SU-DHL-6 (cell line): ENCODE measurements at regions not wholly inside any gene's neighbourhood (a gene's known extent, or its start where the extent isn't known, plus 50 kb on each side); places are given as distances from the start of the nearest gene placed in this dataset.

ENCODE experiments used
- H2AFZ ChIP-seq: fragments of 200-600 bp; sonication (generic); 2 replicates; pipeline ENCODE4 v1.6.1; 2014; ENCODE audit warnings: low read depth, mild to moderate bottlenecking, moderate library complexity, mixed read lengths, antibody characterized with exemption, low read length; ENCODE audit not compliant: severe bottlenecking
- H3F3A ChIP-seq: fragments of 200-600 bp; shearing (Covaris generic); 2 replicates; pipeline ENCODE4 v1.6.0; 2016; ENCODE audit warnings: antibody characterized with exemption, mild to moderate bottlenecking; ENCODE audit not compliant: insufficient read depth
- H3K27ac ChIP-seq: fragments of 200-600 bp; sonication (generic); 2 replicates; pipeline ENCODE4 v1.5.1; 2016; ENCODE audit warnings: low read depth, mild to moderate bottlenecking, low read length, moderate library complexity, mixed read lengths
- H3K27me3 ChIP-seq: fragments of 200-600 bp; sonication (generic), shearing (Covaris generic); 2 replicates; pipeline ENCODE4 v1.6.0; 2014; ENCODE audit warnings: mild to moderate bottlenecking, low read length
- H3K36me3 ChIP-seq: fragments of 200-600 bp; sonication (generic); 2 replicates; pipeline ENCODE4 v1.6.1; 2014; ENCODE audit warnings: mild to moderate bottlenecking, low read length, mixed read lengths
- H3K4me2 ChIP-seq: fragments of 300-600, 200-600 bp; shearing (Covaris generic), sonication (generic); 2 replicates; pipeline ENCODE4 v1.6.0; 2014; ENCODE audit warnings: low read length, low read depth, mild to moderate bottlenecking; ENCODE audit not compliant: poor library complexity, severe bottlenecking
- H3K4me3 ChIP-seq: fragments of 200-600 bp; sonication (generic); 2 replicates; pipeline ENCODE4 v1.5.1; 2014; ENCODE audit warnings: antibody characterized with exemption, low read length, mild to moderate bottlenecking, mixed read lengths; ENCODE audit not compliant: insufficient read depth, poor library complexity, severe bottlenecking
- H3K79me2 ChIP-seq: fragments of 200-600 bp; sonication (generic); 2 replicates; pipeline ENCODE4 v1.6.1; 2014; ENCODE audit warnings: mild to moderate bottlenecking, low read length, moderate library complexity; ENCODE audit not compliant: insufficient read depth
- H3K9ac ChIP-seq: fragments of 200-600 bp; sonication (generic); 2 replicates; pipeline ENCODE4 v1.7.0; 2014; ENCODE audit warnings: mild to moderate bottlenecking, low read length
- H3K9me2 ChIP-seq: fragments of 200-600 bp; sonication (generic); replicated peaks from 2 replicates; pipeline ENCODE4 v1.6.1; 2014; ENCODE audit warnings: low read length; ENCODE audit not compliant: insufficient read depth
- H3K9me3 ChIP-seq: fragments of 200-600 bp; sonication (generic); 2 replicates; pipeline ENCODE4 v1.6.1; 2014; ENCODE audit warnings: low read length, mixed read lengths; ENCODE audit not compliant: insufficient read depth
- H4K20me1 ChIP-seq: fragments of 200-600 bp; sonication (generic); 2 replicates; pipeline ENCODE4 v1.6.1; 2014; ENCODE audit warnings: low read depth, mild to moderate bottlenecking, antibody characterized with exemption, low read length, moderate library complexity, mixed read lengths
- EZH2phosphoT487 ChIP-seq: fragments of 200-600 bp; sonication (generic), shearing (Covaris generic); conservative IDR thresholded peaks from 2 replicates; pipeline ENCODE4 v1.6.1; 2018; ENCODE audit warnings: mild to moderate bottlenecking, antibody characterized with exemption, low read length, moderate library complexity, mixed read lengths
- TF ChIP-seq, protein P1 (sequence below): fragments of 200-600 bp; sonication (generic); IDR thresholded peaks from one replicate; pipeline ENCODE4 v1.5.1; 2017; ENCODE audit warnings: antibody characterized with exemption, mild to moderate bottlenecking, low read length, moderate library complexity; ENCODE audit not compliant: insufficient read depth, poor library complexity, severe bottlenecking

DNA sequence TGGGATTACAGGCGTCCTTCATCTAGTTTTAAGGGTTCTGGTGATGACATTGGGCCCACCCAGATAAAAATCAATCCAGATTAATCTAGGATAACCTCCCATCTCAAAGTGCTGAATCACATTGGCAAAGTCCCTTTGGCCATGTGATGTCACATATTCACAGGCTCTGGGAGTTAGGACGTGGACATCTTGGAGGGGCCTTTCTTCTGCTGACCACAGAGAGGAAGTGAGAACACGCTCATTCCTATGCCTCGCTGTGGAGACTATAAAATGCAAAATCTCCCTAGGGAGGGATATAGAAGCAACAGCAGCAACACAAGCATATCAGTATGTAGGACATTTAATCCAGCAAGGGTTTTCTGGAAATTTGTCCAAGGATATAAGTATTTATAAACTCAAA lies 266.0 kb upstream of the PITRM1 start:
- Histone ChIP-seq H3K4me3 (no peak overlapping the region), H2AFZ (no peak overlapping the region), H3K4me2 (no peak overlapping the region), H3K36me3 (no peaks in the 10 kb centered on the region), H3K79me2 (no peaks in the 10 kb centered on the region), H4K20me1 (no peaks in the 10 kb centered on the region), H3K27me3 (no peaks in the 10 kb centered on the region), H3F3A (no peaks in the 10 kb centered on the region), H3K9me3 (no peaks in the 10 kb centered on the region), H3K27ac (no peak overlapping the region), H3K9me2 (no peaks in the 10 kb centered on the region), H3K9ac (no peak overlapping the region)
- TF ChIP-seq, protein P1, sequence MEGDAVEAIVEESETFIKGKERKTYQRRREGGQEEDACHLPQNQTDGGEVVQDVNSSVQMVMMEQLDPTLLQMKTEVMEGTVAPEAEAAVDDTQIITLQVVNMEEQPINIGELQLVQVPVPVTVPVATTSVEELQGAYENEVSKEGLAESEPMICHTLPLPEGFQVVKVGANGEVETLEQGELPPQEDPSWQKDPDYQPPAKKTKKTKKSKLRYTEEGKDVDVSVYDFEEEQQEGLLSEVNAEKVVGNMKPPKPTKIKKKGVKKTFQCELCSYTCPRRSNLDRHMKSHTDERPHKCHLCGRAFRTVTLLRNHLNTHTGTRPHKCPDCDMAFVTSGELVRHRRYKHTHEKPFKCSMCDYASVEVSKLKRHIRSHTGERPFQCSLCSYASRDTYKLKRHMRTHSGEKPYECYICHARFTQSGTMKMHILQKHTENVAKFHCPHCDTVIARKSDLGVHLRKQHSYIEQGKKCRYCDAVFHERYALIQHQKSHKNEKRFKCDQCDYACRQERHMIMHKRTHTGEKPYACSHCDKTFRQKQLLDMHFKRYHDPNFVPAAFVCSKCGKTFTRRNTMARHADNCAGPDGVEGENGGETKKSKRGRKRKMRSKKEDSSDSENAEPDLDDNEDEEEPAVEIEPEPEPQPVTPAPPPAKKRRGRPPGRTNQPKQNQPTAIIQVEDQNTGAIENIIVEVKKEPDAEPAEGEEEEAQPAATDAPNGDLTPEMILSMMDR, result no peak
- no peak for TF ChIP-seq EZH2phosphoT487

DNA sequence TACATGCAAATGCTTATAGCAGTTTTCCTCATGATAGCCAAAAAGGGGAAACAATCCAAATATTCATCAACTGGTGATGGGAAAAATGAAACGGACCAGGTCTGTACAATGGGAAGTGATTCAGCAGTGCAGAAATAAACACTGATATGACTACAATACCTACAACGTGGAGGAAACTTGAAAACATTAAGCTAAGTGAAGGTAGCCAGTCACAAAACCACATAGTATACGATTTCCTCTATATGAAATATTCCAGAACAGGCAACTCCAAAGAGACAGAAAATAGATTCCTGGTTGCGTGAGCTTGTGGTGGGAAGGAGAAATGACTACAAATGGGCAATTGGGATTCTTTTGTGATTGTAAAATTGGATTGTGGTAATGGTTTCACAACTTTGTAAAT lies 263.1 kb upstream of the PITRM1 start:
- H3K27ac ChIP-seq, result no peak overlapping the region
- H3K79me2 ChIP-seq, result no peaks in the 10 kb centered on the region
- H3K9me3 ChIP-seq, result peaks cover 3% of the 10 kb centered on the region; the same call in 1 of the 2 replicates
- H3K9ac ChIP-seq, result no peak overlapping the region
- H3K36me3 ChIP-seq, result no peaks in the 10 kb centered on the region
- H3K27me3 ChIP-seq, result no peaks in the 10 kb centered on the region
- no peak overlapping the region for H2AFZ ChIP-seq
- H3K4me2 ChIP-seq, result no peak overlapping the region
- H3K9me2 ChIP-seq, result no peaks in the 10 kb centered on the region
- TF ChIP-seq, protein P1, result no peak
- no peak for TF ChIP-seq EZH2phosphoT487
- no peaks in the 10 kb centered on the region for H4K20me1 ChIP-seq
- no peak overlapping the region for H3K4me3 ChIP-seq
- H3F3A ChIP-seq, result no peaks in the 10 kb centered on the region

DNA sequence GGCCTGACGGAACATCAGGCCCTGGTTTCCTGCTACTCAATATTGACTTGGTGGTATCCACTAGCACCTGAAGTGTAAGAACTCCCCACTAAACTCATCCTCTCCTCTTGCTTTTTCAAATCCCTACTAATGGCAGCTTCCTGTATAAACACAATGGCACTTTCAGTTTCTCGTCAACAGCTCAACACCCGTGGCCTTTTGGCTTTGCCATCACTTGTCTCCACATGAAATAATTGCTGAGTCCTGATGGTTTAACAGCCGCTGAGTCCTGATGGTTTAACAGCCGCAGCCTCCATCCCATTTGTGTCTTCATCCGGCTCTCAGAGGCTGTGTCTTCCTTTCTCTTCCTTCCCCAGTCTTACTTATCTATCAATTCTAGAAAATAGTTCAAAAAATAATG lies 261.4 kb upstream of the PITRM1 start:
- Histone ChIP-seq H3K27ac (no peak overlapping the region), H3K9me3 (peaks cover 4% of the 10 kb centered on the region; the same call in 1 of the 2 replicates), H3K9ac (no peak overlapping the region), H3K4me2 (no peak overlapping the region), H3F3A (no peaks in the 10 kb centered on the region), H3K27me3 (no peaks in the 10 kb centered on the region), H2AFZ (no peak overlapping the region), H3K36me3 (no peaks in the 10 kb centered on the region), H4K20me1 (no peaks in the 10 kb centered on the region), H3K79me2 (no peaks in the 10 kb centered on the region), H3K9me2 (no peaks in the 10 kb centered on the region), H3K4me3 (no peak overlapping the region)
- no peak for TF ChIP-seq EZH2phosphoT487
- TF ChIP-seq, protein P1, result no peak

DNA sequence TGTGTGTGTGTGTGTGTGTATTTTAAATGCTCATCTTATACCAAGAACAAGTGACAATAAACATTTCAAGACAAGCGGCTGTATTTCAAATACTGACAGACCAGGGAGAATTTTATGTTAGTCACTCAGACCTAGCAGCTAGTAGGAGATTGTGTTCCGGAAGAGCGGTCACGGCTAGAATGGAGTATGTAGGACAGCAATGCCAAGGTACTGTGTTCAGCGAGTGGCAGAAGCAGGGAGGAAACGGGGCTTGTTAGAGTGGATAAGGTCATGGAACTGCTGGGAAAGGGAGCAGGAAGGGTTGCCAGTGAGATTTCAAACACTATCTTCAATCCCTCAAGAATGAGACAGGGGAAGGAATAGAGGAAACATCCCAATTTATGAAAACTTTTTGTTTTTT lies 260.5 kb upstream of the PITRM1 start:
- H3K4me3 ChIP-seq, result no peak overlapping the region
- no peak overlapping the region for H3K4me2 ChIP-seq
- peaks cover 4% of the 10 kb centered on the region; the same call in 1 of the 2 replicates for H3K9me3 ChIP-seq
- no peaks in the 10 kb centered on the region for H3F3A ChIP-seq
- TF ChIP-seq EZH2phosphoT487, result no peak
- TF ChIP-seq, protein P1, result no peak
- H3K36me3 ChIP-seq, result no peaks in the 10 kb centered on the region
- no peaks in the 10 kb centered on the region for H3K27me3 ChIP-seq
- H2AFZ ChIP-seq, result no peak overlapping the region
- H3K79me2 ChIP-seq, result no peaks in the 10 kb centered on the region
- H3K9me2 ChIP-seq, result no peaks in the 10 kb centered on the region
- no peaks in the 10 kb centered on the region for H4K20me1 ChIP-seq
- H3K9ac ChIP-seq, result no peak overlapping the region
- no peak overlapping the region for H3K27ac ChIP-seq
